ENCODE measurements at regions not wholly inside any gene's neighbourhood (a gene's known extent, or its start where the extent isn't known, plus 50 kb on each side); places are given as distances from the start of the nearest gene placed in this dataset.

DNA sequence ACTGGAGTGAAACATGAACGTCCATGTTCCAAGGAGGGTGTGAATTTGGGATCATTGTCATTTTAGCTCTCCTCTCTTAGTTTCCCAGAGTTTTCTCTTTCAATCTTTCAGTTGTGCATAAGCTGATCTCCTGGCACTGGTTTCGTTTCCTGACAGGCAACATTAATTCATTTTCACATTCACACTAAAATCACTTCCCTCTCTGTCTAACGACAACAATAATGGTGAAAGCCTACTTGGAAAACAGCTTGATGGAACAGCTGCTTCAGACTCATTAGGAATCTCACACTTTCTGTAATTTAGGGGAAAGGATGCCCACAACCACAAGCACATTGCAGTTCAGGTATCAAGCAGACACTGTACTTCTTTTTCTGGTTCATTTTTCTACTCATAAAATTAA is 188.6 kb downstream of the TRIM36 start:
- Histone ChIP-seq H3K79me2 (ENCODE audit: insufficient read depth, low read length) (no peaks in the 10 kb centered on the region), H3K4me1 (ENCODE audit: control insufficient read depth in 1 of 2, insufficient read depth in 2 of 2, low read length in 2 of 2) (no peaks in the 10 kb centered on the region), H3K27ac (ENCODE audit: low read depth, low read length) (no peak overlapping the region), H3K36me3 (ENCODE audit: control insufficient read depth in 1 of 2, insufficient read depth in 2 of 2, low read length in 2 of 2) (no peaks in the 10 kb centered on the region), H3K9me3 (ENCODE audit: control insufficient read depth in 1 of 2, insufficient read depth in 1 of 2, low read depth in 1 of 2, low read length in 2 of 2) (no peaks in the 10 kb centered on the region), H3K9me2 (ENCODE audit: insufficient read depth) (no peaks in the 10 kb centered on the region), H2AFZ (ENCODE audit: low read depth, low read length, poor library complexity, severe bottlenecking) (no peak overlapping the region), H3K27me3 (ENCODE audit: insufficient read depth, low read length) (peaks cover 15% of the 10 kb centered on the region), H3K9ac (ENCODE audit: low read length) (no peak overlapping the region), H4K20me1 (ENCODE audit: insufficient read depth) (no peaks in the 10 kb centered on the region), H3K4me2 (ENCODE audit: low read length) (no peak overlapping the region), H3K4me3 (replicated peaks in 1 of 2; ENCODE audit: low read depth in 1 of 2, low read length in 2 of 2) (no peak overlapping the region)
- no TSS peak for BruUV-seq (replicated peaks)
- DNase-seq (ENCODE audit: low read depth, low spot score) (no peak), ATAC-seq (no peak)
- ChIA-PET RAD21 (ENCODE audit: low non-redundant PET in 1 of 2, low total read pairs in 2 of 2, uncharacterized antibody in 2 of 2, unreplicated experiment in 2 of 2) (no interaction called here), POLR2A (no interaction called here), CTCF (no interaction called here)
- intact Hi-C loops (cut with micrococcal nuclease): no loop called here
- TF ChIP-seq JUND (IDR thresholded peaks at IDR 0.05): no peak
- TF ChIP-seq, protein P1, sequence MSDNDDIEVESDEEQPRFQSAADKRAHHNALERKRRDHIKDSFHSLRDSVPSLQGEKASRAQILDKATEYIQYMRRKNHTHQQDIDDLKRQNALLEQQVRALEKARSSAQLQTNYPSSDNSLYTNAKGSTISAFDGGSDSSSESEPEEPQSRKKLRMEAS (IDR thresholded peaks at IDR 0.05): no peak
- no peak for TF ChIP-seq SRF (IDR thresholded peaks at IDR 0.05; ENCODE audit: low read depth)
- no peak for TF ChIP-seq POLR2A (IDR thresholded peaks at IDR 0.05; ENCODE audit: borderline replicate concordance, extremely low read depth, insufficient read depth, insufficient read length)
- TF ChIP-seq ZFX (IDR thresholded peaks at IDR 0.05): no peak
- no peak for TF ChIP-seq CBX3 (IDR thresholded peaks at IDR 0.05; ENCODE audit: low read depth)
- TF ChIP-seq FOSL1 (IDR thresholded peaks at IDR 0.05; ENCODE audit: low read depth): no peak
- TF ChIP-seq CEBPB (IDR thresholded peaks at IDR 0.05; ENCODE audit: low read depth): no peak
- TF ChIP-seq, protein P2, sequence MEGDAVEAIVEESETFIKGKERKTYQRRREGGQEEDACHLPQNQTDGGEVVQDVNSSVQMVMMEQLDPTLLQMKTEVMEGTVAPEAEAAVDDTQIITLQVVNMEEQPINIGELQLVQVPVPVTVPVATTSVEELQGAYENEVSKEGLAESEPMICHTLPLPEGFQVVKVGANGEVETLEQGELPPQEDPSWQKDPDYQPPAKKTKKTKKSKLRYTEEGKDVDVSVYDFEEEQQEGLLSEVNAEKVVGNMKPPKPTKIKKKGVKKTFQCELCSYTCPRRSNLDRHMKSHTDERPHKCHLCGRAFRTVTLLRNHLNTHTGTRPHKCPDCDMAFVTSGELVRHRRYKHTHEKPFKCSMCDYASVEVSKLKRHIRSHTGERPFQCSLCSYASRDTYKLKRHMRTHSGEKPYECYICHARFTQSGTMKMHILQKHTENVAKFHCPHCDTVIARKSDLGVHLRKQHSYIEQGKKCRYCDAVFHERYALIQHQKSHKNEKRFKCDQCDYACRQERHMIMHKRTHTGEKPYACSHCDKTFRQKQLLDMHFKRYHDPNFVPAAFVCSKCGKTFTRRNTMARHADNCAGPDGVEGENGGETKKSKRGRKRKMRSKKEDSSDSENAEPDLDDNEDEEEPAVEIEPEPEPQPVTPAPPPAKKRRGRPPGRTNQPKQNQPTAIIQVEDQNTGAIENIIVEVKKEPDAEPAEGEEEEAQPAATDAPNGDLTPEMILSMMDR (IDR thresholded peaks at IDR 0.05 in 2 of 3, conservative IDR thresholded peaks at IDR 0.05 in 1 of 3; ENCODE audit: borderline replicate concordance in 1 of 3, insufficient read depth in 1 of 3, low read depth in 2 of 3, low read length in 2 of 3): no peak
- TF ChIP-seq SIN3A (IDR thresholded peaks at IDR 0.05; ENCODE audit: low read depth): no peak
- TF ChIP-seq EZH2phosphoT487 (IDR thresholded peaks at IDR 0.05; ENCODE audit: borderline replicate concordance): no peak
- no peak for TF ChIP-seq POLR2AphosphoS5 (IDR thresholded peaks at IDR 0.05; ENCODE audit: low read depth, low read length)
- no peak for TF ChIP-seq ELF1 (IDR thresholded peaks at IDR 0.05; ENCODE audit: borderline replicate concordance, low read depth)
- TF ChIP-seq EGR1 (IDR thresholded peaks at IDR 0.05; ENCODE audit: low read depth): no peak
- TF ChIP-seq ZNF274 (IDR thresholded peaks at IDR 0.05; ENCODE audit: low read depth, low read length): no peak
- TF ChIP-seq YY1 (IDR thresholded peaks at IDR 0.05; ENCODE audit: extremely low read depth, insufficient replicate concordance, low read depth, low read length): no peak
